ENCODE measurements at regions not wholly inside any gene's neighbourhood (a gene's known extent, or its start where the extent isn't known, plus 50 kb on each side); places are given as distances from the start of the nearest gene placed in this dataset.

DNA sequence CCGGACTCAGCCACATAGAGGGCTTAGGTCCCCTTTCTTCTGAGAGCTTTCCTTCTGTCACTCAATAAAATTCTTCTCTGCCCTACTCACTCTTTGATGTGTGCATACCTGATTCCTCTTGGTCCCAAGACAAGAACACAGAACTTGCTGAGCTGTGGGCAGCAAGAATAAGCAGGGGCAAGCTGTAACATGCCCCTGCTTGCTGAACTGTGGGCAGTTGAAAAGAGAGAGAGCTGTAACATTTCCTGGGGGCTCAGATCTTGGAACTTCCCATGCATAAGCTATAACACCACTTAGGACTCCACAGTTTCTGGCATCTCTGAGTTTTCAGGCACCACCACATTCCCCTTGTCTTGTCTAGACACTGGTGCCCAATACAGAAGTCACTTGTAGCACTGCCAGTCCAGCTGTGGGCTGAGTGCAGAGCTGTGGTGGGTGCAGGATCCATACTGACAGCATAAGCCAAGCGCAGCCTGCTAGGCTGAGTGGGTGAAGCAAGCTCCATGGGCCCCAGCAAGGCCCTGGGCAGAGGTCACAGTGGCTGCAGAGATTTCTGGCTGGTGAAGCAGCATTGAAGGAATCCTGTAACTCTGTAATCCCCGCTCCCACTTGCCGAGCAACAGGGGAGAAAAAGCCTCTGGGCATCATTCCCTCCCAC lies 241.2 kb downstream of the PCDH10 start:
- no peaks in the 10 kb centered on the region for H3K36me3 ChIP-seq (ENCODE audit: insufficient read depth, low read length)
- H3K4me1 Mint-ChIP-seq (ENCODE audit: low read depth), result no peaks in the 10 kb centered on the region
- peaks cover 0 to 13% of the 10 kb centered on the region in 2 experiments for H3K9me3 ChIP-seq (ENCODE audit: control insufficient read depth in 1 of 2, insufficient read depth in 1 of 2, low read length in 2 of 2)
- DNase-seq, result no peak
- H3K36me3 Mint-ChIP-seq (ENCODE audit: low read depth), result no peaks in the 10 kb centered on the region
- TF ChIP-seq, protein P1, sequence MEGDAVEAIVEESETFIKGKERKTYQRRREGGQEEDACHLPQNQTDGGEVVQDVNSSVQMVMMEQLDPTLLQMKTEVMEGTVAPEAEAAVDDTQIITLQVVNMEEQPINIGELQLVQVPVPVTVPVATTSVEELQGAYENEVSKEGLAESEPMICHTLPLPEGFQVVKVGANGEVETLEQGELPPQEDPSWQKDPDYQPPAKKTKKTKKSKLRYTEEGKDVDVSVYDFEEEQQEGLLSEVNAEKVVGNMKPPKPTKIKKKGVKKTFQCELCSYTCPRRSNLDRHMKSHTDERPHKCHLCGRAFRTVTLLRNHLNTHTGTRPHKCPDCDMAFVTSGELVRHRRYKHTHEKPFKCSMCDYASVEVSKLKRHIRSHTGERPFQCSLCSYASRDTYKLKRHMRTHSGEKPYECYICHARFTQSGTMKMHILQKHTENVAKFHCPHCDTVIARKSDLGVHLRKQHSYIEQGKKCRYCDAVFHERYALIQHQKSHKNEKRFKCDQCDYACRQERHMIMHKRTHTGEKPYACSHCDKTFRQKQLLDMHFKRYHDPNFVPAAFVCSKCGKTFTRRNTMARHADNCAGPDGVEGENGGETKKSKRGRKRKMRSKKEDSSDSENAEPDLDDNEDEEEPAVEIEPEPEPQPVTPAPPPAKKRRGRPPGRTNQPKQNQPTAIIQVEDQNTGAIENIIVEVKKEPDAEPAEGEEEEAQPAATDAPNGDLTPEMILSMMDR (IDR thresholded peaks at IDR 0.05), result no peak
- ATAC-seq (ENCODE audit: poor library complexity), result no peak
- H3K27me3 Mint-ChIP-seq, result no peaks in the 10 kb centered on the region
- CTCF ChIA-PET, result no interaction called here
- no peak overlapping the region for H3K27ac ChIP-seq (ENCODE audit: low read depth in 1 of 2, low read length in 2 of 2)
- H3K27ac Mint-ChIP-seq, result no peak overlapping the region
- no peaks in the 10 kb centered on the region for H3K4me1 ChIP-seq (ENCODE audit: insufficient read depth, low read length)
- H3K9me3 Mint-ChIP-seq, result peaks cover 8% of the 10 kb centered on the region
- intact Hi-C loops (cut with DNase I, micrococcal nuclease), result no loop called here
- H3K4me3 ChIP-seq (ENCODE audit: low read length), result no peak overlapping the region
- POLR2A ChIA-PET, result no interaction called here
- H3K27me3 ChIP-seq (ENCODE audit: control insufficient read depth in 1 of 2, insufficient read depth in 2 of 2, low read length in 2 of 2), result no peaks in the 10 kb centered on the region
- no peak overlapping the region for H3K4me3 Mint-ChIP-seq

DNA sequence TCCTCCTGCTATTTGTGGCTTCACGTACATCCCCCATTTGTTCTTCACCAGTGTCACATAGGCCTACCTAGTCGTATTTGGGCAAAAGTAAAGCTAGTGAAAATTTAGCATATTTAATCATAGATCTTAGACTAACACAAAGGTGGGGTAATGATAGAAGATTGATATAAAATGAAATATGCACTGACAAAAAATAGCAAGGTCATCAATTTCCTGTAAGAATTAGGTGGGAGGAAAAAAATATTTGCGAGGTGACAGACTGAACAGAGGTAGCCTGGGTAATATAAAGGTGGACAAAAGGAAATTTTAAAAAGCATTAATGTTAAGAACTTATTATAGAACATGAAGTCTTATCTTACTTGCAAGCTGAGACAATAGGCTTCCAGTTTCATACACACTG lies 239.9 kb downstream of the PCDH10 start:
- peaks cover 0 to 12% of the 10 kb centered on the region in 2 experiments for H3K9me3 ChIP-seq (ENCODE audit: control insufficient read depth in 1 of 2, insufficient read depth in 1 of 2, low read length in 2 of 2)
- H3K27me3 ChIP-seq (ENCODE audit: control insufficient read depth in 1 of 2, insufficient read depth in 2 of 2, low read length in 2 of 2), result no peaks in the 10 kb centered on the region
- no peaks in the 10 kb centered on the region for H3K27me3 Mint-ChIP-seq
- CTCF ChIA-PET, result no interaction called here
- no peak overlapping the region for H3K4me3 ChIP-seq (ENCODE audit: low read length)
- POLR2A ChIA-PET, result no interaction called here
- H3K4me1 ChIP-seq (ENCODE audit: insufficient read depth, low read length), result no peaks in the 10 kb centered on the region
- ATAC-seq (ENCODE audit: poor library complexity), result no peak
- no peak overlapping the region for H3K4me3 Mint-ChIP-seq
- H3K9me3 Mint-ChIP-seq, result peaks cover 8% of the 10 kb centered on the region
- TF ChIP-seq, protein P1 (IDR thresholded peaks at IDR 0.05), result no peak
- H3K36me3 ChIP-seq (ENCODE audit: insufficient read depth, low read length), result no peaks in the 10 kb centered on the region
- no peaks in the 10 kb centered on the region for H3K4me1 Mint-ChIP-seq (ENCODE audit: low read depth)
- no peak for DNase-seq
- intact Hi-C loops (cut with DNase I, micrococcal nuclease), result no loop called here
- no peak overlapping the region for H3K27ac Mint-ChIP-seq
- no peak overlapping the region for H3K27ac ChIP-seq (ENCODE audit: low read depth in 1 of 2, low read length in 2 of 2)
- H3K36me3 Mint-ChIP-seq (ENCODE audit: low read depth), result no peaks in the 10 kb centered on the region

DNA sequence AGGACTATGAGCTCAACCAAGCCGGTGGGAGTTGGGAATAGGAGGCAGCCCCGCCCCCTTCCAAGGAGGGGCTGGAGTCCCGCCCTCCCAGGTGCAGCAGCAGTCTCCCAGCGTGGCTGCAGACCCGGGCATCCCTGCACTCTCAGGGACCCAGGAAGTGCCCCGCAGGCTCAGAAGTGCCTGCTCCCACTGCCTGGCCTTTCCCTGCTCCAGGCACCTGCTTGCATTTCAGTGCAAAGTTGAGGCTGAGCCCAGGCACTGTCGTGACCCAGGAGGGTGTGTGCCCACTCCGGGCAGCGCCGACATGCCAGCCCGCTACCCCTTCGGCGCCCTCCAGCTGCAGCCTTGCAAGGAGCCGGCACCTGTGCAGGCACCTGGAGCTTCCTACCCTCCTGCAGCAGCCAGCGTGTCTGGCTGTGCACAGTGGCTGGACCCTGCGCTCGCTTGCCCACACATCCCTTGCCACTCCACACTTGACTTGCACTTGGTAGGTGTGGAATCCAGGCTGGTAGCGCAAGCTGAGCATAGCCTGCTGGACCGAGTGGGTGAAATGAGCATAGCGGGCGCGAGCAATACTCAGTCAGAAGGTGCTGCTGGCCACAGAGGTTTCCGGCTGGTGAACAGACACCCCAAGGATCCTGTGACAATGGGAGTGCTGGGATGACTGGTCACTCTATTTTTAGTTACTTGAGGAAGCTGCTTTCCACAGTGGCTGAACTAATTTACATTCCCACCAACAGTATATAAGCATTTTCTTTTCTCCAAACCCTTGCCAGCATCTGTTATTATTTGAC lies 236.3 kb downstream of the PCDH10 start:
- H3K4me1 ChIP-seq (ENCODE audit: insufficient read depth, low read length), result no peaks in the 10 kb centered on the region
- no peak for ATAC-seq (ENCODE audit: poor library complexity)
- TF ChIP-seq, protein P1 (IDR thresholded peaks at IDR 0.05), result no peak

More for the DNA sequence above, 236.3 kb downstream of the PCDH10 start:
- H3K27me3 ChIP-seq (ENCODE audit: control insufficient read depth in 1 of 2, insufficient read depth in 2 of 2, low read length in 2 of 2), result no peaks in the 10 kb centered on the region
- no peak overlapping the region for H3K4me3 Mint-ChIP-seq
- ChIA-PET CTCF (no interaction called here), POLR2A (no interaction called here)
- no peak overlapping the region for H3K4me3 ChIP-seq (ENCODE audit: low read length)
- intact Hi-C loops (cut with DNase I, micrococcal nuclease), result no loop called here
- no peaks in the 10 kb centered on the region for H3K36me3 Mint-ChIP-seq (ENCODE audit: low read depth)
- no peak overlapping the region for H3K27ac Mint-ChIP-seq
- DNase-seq, result no peak
- H3K27me3 Mint-ChIP-seq, result no peaks in the 10 kb centered on the region
- H3K36me3 ChIP-seq (ENCODE audit: insufficient read depth, low read length), result no peaks in the 10 kb centered on the region
- no peaks in the 10 kb centered on the region for H3K4me1 Mint-ChIP-seq (ENCODE audit: low read depth)
- H3K9me3 Mint-ChIP-seq, result peaks cover 10% of the 10 kb centered on the region
- H3K9me3 ChIP-seq (ENCODE audit: control insufficient read depth in 1 of 2, insufficient read depth in 1 of 2, low read length in 2 of 2), result peaks cover 0 to 9% of the 10 kb centered on the region in 2 experiments
- no peak overlapping the region for H3K27ac ChIP-seq (ENCODE audit: low read depth in 1 of 2, low read length in 2 of 2)
